Ishikawa (cell line): ENCODE measurements at regions not wholly inside any gene's neighbourhood (a gene's known extent, or its start where the extent isn't known, plus 50 kb on each side); places are given as distances from the start of the nearest gene placed in this dataset.

Source experiments
- CEBPB ChIP-seq: IDR thresholded peaks from 2 replicates; pipeline ENCODE4 v1.6.1; 2012
- CREB1 ChIP-seq: IDR thresholded peaks from 2 replicates; pipeline ENCODE4 v1.6.1; 2012; ENCODE audit warnings: low read depth
- EGR1 ChIP-seq: IDR thresholded peaks from 2 replicates; pipeline ENCODE4 v1.6.1; 2012
- EP300 ChIP-seq: IDR thresholded peaks from 2 replicates; pipeline ENCODE4 v1.6.1; 2012; ENCODE audit warnings: borderline replicate concordance
- FOXM1 ChIP-seq: IDR thresholded peaks from 2 replicates; pipeline ENCODE4 v1.6.1; 2012; ENCODE audit warnings: low read depth, borderline replicate concordance
- MAX ChIP-seq: IDR thresholded peaks from 2 replicates; pipeline ENCODE4 v1.6.1; 2012
- NFIC ChIP-seq: IDR thresholded peaks from 2 replicates; pipeline ENCODE4 v1.6.1; 2012
- RAD21 ChIP-seq: IDR thresholded peaks from 2 replicates; pipeline ENCODE4 v1.6.1; 2012; ENCODE audit warnings: low read depth
- REST ChIP-seq: IDR thresholded peaks from 2 replicates; pipeline ENCODE4 v1.6.1; 2012; ENCODE audit warnings: low read depth, mild to moderate bottlenecking
- TAF1 ChIP-seq: IDR thresholded peaks from 2 replicates; pipeline ENCODE4 v1.6.1; 2012; ENCODE audit warnings: low read depth, mild to moderate bottlenecking
- TCF12 ChIP-seq: IDR thresholded peaks from 2 replicates; pipeline ENCODE4 v1.6.1; 2012; ENCODE audit warnings: low read depth
- YY1 ChIP-seq: IDR thresholded peaks from 2 replicates; pipeline ENCODE4 v1.6.1; 2012; ENCODE audit warnings: low read depth

GRCh38 chr22:49606562-49607290 lies 220.9 kb downstream of the BRD1 start:
- TF ChIP-seq EP300, result no peak
- TF ChIP-seq CEBPB, result no peak
- no peak for TF ChIP-seq REST
- TF ChIP-seq MAX, result no peak
- no peak for TF ChIP-seq YY1
- TF ChIP-seq EGR1, result no peak
- no peak for TF ChIP-seq TAF1
- no peak for TF ChIP-seq TCF12
- no peak for TF ChIP-seq RAD21
- TF ChIP-seq NFIC, result no peak
- no peak for TF ChIP-seq FOXM1
- TF ChIP-seq CREB1, result no peak
